A549 (cell line): ENCODE measurements at regions not wholly inside any gene's neighbourhood (a gene's known extent, or its start where the extent isn't known, plus 50 kb on each side); places are given as distances from the start of the nearest gene placed in this dataset.

Experiments used
- ATAC-seq, 2 experiments: fragments of 200-7000 bp in 1 of 2; fragments of >200 bp in 1 of 2; cut with Nextera tagmentation in 1 of 2; cut with Tn5 transposase in 1 of 2; 3 replicates each; pipeline versions ENCODE4 v1.8.0 to v1.9.1; 2018 to 2020; ENCODE audit warnings: mild to moderate bottlenecking in 1 of 2, moderate library complexity in 1 of 2
- CTCF ChIA-PET: fragments of 300-600 bp; sonication (Branson Sonifier 250); formaldehyde crosslinking; extraction: SDS; loops from one replicate; lab custom pipeline; 2021; ENCODE audit warnings: antibody characterized with exemption, inconsistent platforms; lab: Yijun Ruan, JAX
- POLR2A ChIA-PET: fragments of 350-600 bp; formaldehyde crosslinking; extraction: SDS; loops from one replicate; lab custom pipeline; 2021; ENCODE audit warnings: antibody characterized with exemption, inconsistent platforms; lab: Yijun Ruan, JAX
- DNase-seq, 2 experiments: peaks; one replicate each; pipeline versions ENCODE4 v3.0.0 to v3.0.0-alpha.2; 2011 to 2016; ENCODE audit warnings: low read depth in 1 of 2, low spot score in 1 of 2
- FAIRE-seq: peaks from 2 replicates; lab custom pipeline; 2011; peaks lifted over from hg19 to GRCh38; lab: Jason Lieb, UNC
- H3K27ac ChIP-seq, 2 experiments: fragments of >200 bp; sonication (Bioruptor Twin); formaldehyde crosslinking; 3 replicates each; pipeline ENCODE4 v1.5.1; 2016 to 2017
- H3K4me1 ChIP-seq: fragments of >200 bp; sonication (Bioruptor Twin); formaldehyde crosslinking; 3 replicates; pipeline ENCODE4 v1.6.1; 2016
- H3K4me2 ChIP-seq: fragments of >200 bp; sonication (Bioruptor Twin); formaldehyde crosslinking; 3 replicates; pipeline ENCODE4 v1.6.1; 2016
- H3K4me3 ChIP-seq: fragments of >200 bp; sonication (Bioruptor Twin); formaldehyde crosslinking; 3 replicates; pipeline ENCODE4 v1.5.1; 2016
- H3K9me3 ChIP-seq: fragments of >200 bp; sonication (Bioruptor Twin); formaldehyde crosslinking; 3 replicates; pipeline ENCODE4 v1.6.1; 2016
- CBX2 ChIP-seq: fragments of 200-600 bp; sonication (generic); IDR thresholded peaks from 2 replicates; pipeline ENCODE4 v1.6.1; 2016; ENCODE audit warnings: low read depth, mild to moderate bottlenecking, borderline replicate concordance
- CBX8 ChIP-seq: fragments of 200-600 bp; sonication (generic); IDR thresholded peaks from 2 replicates; pipeline ENCODE4 v1.6.1; 2016
- CHD4 ChIP-seq: fragments of 200-600 bp; sonication (generic); IDR thresholded peaks from 2 replicates; pipeline ENCODE4 v1.6.1; 2016; ENCODE audit warnings: antibody characterized with exemption, mild to moderate bottlenecking, borderline replicate concordance
- EHF ChIP-seq: fragments of 250-450 bp; sonication (Bioruptor Pico); IDR thresholded peaks from 2 replicates; pipeline ENCODE4 v1.5.0; 2020; ENCODE audit warnings: mild to moderate bottlenecking
- EHMT2 ChIP-seq: fragments of 200-600 bp; sonication (generic); IDR thresholded peaks from 2 replicates; pipeline ENCODE4 v1.6.1; 2016; ENCODE audit warnings: antibody characterized with exemption, low read depth, mild to moderate bottlenecking, moderate library complexity
- EP300 ChIP-seq, 2 experiments: fragments of >200 bp; sonication (Bioruptor Twin); formaldehyde crosslinking; IDR thresholded peaks; 2 replicates in 1 of 2; 3 replicates in 1 of 2; pipeline ENCODE4 v1.6.1; 2016 to 2017
- FOSL2 ChIP-seq, 2 experiments: fragments of 450-650 bp in 1 of 2; fragments of >200 bp in 1 of 2; sonication (Bioruptor Twin) in 1 of 2; formaldehyde crosslinking; IDR thresholded peaks; 2 replicates each; pipeline versions ENCODE4 v1.5.0 to v1.6.1; 2016 to 2020; ENCODE audit warnings: mild to moderate bottlenecking in 1 of 2, moderate library complexity in 1 of 2
- GATA3 ChIP-seq: IDR thresholded peaks from 2 replicates; pipeline ENCODE4 v1.6.1; 2012; ENCODE audit warnings: borderline replicate concordance
- HEYL ChIP-seq: fragments of 250-450 bp; sonication (Bioruptor Pico); IDR thresholded peaks from 2 replicates; pipeline ENCODE4 v1.8.0; 2021; ENCODE audit warnings: mild to moderate bottlenecking, moderate library complexity
- HOXA7 ChIP-seq: fragments of 250-450 bp; sonication (Bioruptor Pico); IDR thresholded peaks from 2 replicates; pipeline ENCODE4 v1.5.0; 2020; ENCODE audit warnings: mild to moderate bottlenecking, moderate library complexity
- HOXB13 ChIP-seq: fragments of 250-450 bp; sonication (Bioruptor Pico); IDR thresholded peaks from 2 replicates; pipeline ENCODE4 v1.5.0; 2020; ENCODE audit warnings: low read depth, mild to moderate bottlenecking, moderate library complexity
- JUN ChIP-seq, 2 experiments: fragments of >200 bp; sonication (Bioruptor Twin); formaldehyde crosslinking; IDR thresholded peaks; 2 replicates in 1 of 2; 3 replicates in 1 of 2; pipeline ENCODE4 v1.6.1; 2016 to 2017
- MYC ChIP-seq: IDR thresholded peaks from 2 replicates; pipeline ENCODE4 v1.6.1; 2012; ENCODE audit warnings: mild to moderate bottlenecking, inconsistent platforms, low read length, improper control_type of control experiment, borderline replicate concordance
- NPAS2 ChIP-seq: fragments of 250-450 bp; sonication (Bioruptor Pico); IDR thresholded peaks from 2 replicates; pipeline ENCODE4 v1.8.0; 2022; ENCODE audit warnings: mild to moderate bottlenecking, moderate library complexity, borderline replicate concordance
- RARB ChIP-seq: fragments of 250-450 bp; sonication (Bioruptor Pico); IDR thresholded peaks from 2 replicates; pipeline ENCODE4 v1.8.0; 2021; ENCODE audit warnings: mild to moderate bottlenecking, moderate library complexity
- RFX5 ChIP-seq: fragments of 450-650 bp; IDR thresholded peaks from 2 replicates; pipeline ENCODE4 v1.7.1; 2014; ENCODE audit warnings: antibody characterized with exemption, mild to moderate bottlenecking, moderate library complexity
- RNF2 ChIP-seq: fragments of 200-600 bp; sonication (generic); IDR thresholded peaks from 2 replicates; pipeline ENCODE4 v1.6.1; 2016; ENCODE audit warnings: low read depth, mild to moderate bottlenecking, antibody characterized with exemption, moderate library complexity, borderline replicate concordance
- TP53 ChIP-seq: fragments of 250-450 bp; sonication (Bioruptor Pico); IDR thresholded peaks from 2 replicates; pipeline ENCODE4 v1.5.0; 2021; ENCODE audit warnings: mild to moderate bottlenecking, moderate library complexity
- ZFP36 ChIP-seq: fragments of 450-650 bp; IDR thresholded peaks from 2 replicates; pipeline ENCODE4 v1.6.1; 2014; ENCODE audit warnings: borderline replicate concordance; ENCODE audit not compliant: partially characterized antibody
- WGBS: methylation state at CpG from one replicate; pipeline ENCODE4 v1.1.6; 2017; ENCODE audit errors: missing lambda C conversion rate; 5-methylcytosine and 5-hydroxymethylcytosine counted together
- TF ChIP-seq, protein P1 (sequence below): fragments of >200 bp; sonication (Bioruptor Twin); formaldehyde crosslinking; IDR thresholded peaks from 2 replicates; pipeline ENCODE4 v1.6.1; 2016
- TF ChIP-seq, protein P2 (sequence below): fragments of 250-450 bp; sonication (Bioruptor Pico); IDR thresholded peaks from 2 replicates; pipeline ENCODE4 v1.5.0; 2020; ENCODE audit warnings: low read depth, mild to moderate bottlenecking, moderate library complexity
- TF ChIP-seq, protein P3 (sequence below): fragments of 450-650 bp; IDR thresholded peaks from 2 replicates; pipeline ENCODE4 v1.6.1; 2014; ENCODE audit warnings: antibody characterized with exemption
- TF ChIP-seq, protein P4 (sequence below): fragments of >200 bp; sonication (Bioruptor Twin); formaldehyde crosslinking; IDR thresholded peaks from 3 replicates; pipeline ENCODE4 v1.5.1; 2016
- TF ChIP-seq, protein P5 (sequence below): fragments of 200-600 bp; sonication (generic); IDR thresholded peaks from 2 replicates; pipeline ENCODE4 v1.6.1; 2016; ENCODE audit warnings: antibody characterized with exemption, mild to moderate bottlenecking, moderate library complexity

DNA sequence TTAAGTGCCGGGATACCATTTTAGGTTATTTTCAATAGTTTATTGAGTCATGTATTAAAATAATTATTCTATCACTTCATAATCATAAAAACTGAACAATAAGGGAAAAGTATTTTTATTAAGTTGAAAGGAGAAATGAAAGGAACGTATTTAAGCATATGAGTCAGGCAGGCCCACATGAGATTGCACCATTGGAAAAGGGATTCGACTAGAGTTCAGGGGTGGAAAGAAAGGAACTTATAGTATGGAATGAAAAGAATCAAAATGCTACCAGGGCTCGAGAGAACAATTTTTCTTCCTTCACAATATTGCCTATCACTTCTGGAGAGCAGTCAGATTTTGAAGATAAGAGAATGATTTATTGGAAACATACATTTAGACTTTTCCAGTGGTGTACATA, 516.5 kb upstream of the NETO1 start:
- Histone ChIP-seq H3K27ac (no peak overlapping the region), H3K9me3 (no peaks in the 10 kb centered on the region), H3K4me2 (no peak overlapping the region), H3K4me1 (no peaks in the 10 kb centered on the region), H3K4me3 (no peak overlapping the region)
- DNase-seq (no peak), FAIRE-seq (no peak), ATAC-seq (no peak)
- POLR2A ChIA-PET: no interaction called here
- CTCF ChIA-PET: no interaction called here
- TF ChIP-seq MYC: no peak
- no peak for TF ChIP-seq RFX5
- TF ChIP-seq ZFP36: no peak
- TF ChIP-seq, protein P1, sequence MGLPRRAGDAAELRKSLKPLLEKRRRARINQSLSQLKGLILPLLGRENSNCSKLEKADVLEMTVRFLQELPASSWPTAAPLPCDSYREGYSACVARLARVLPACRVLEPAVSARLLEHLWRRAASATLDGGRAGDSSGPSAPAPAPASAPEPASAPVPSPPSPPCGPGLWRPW: no peak
- no peak for TF ChIP-seq TP53 (CRISPR knock-in tag)
- TF ChIP-seq CHD4: no peak
- TF ChIP-seq CBX2: no peak
- 60% methylated on average over 4 of the region's 4 CpGs for WGBS

DNA sequence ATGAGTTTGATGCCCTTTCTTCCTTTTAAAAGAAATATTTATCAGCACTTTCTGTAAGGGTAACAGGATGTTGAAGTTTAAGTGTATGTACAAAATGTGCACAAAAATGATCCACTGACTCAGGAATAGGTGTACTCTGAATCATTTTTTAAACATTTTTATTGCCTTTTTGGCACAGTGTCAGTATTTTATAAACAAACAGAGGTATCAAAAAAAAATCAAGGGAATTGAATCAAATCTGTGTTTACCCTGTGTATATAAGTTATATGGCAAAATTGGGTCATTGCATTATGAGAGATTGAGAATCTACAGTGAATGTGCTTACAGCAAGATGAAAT, 513.9 kb upstream of the NETO1 start:
- Histone ChIP-seq H3K4me1 (no peaks in the 10 kb centered on the region), H3K4me3 (no peak overlapping the region), H3K4me2 (no peak overlapping the region), H3K9me3 (no peaks in the 10 kb centered on the region)
- POLR2A ChIA-PET: no interaction called here
- FAIRE-seq (no peak), DNase-seq (no peak)
- CTCF ChIA-PET: no interaction called here
- TF ChIP-seq, protein P2, sequence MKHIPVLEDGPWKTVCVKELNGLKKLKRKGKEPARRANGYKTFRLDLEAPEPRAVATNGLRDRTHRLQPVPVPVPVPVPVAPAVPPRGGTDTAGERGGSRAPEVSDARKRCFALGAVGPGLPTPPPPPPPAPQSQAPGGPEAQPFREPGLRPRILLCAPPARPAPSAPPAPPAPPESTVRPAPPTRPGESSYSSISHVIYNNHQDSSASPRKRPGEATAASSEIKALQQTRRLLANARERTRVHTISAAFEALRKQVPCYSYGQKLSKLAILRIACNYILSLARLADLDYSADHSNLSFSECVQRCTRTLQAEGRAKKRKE (CRISPR knock-in tag): no peak
- TF ChIP-seq, protein P3, sequence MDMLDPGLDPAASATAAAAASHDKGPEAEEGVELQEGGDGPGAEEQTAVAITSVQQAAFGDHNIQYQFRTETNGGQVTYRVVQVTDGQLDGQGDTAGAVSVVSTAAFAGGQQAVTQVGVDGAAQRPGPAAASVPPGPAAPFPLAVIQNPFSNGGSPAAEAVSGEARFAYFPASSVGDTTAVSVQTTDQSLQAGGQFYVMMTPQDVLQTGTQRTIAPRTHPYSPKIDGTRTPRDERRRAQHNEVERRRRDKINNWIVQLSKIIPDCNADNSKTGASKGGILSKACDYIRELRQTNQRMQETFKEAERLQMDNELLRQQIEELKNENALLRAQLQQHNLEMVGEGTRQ: no peak
- TF ChIP-seq EHF (no peak), CBX2 (no peak), EHMT2 (no peak), JUN (IDR thresholded peaks at IDR 0.05) (no peak), NPAS2 (CRISPR knock-in tag) (no peak)
- TF ChIP-seq, protein P1: no peak
- TF ChIP-seq, all 56 proteins: peak for 0
- H3K27ac ChIP-seq: no peak overlapping the region
- ATAC-seq: no peak

DNA sequence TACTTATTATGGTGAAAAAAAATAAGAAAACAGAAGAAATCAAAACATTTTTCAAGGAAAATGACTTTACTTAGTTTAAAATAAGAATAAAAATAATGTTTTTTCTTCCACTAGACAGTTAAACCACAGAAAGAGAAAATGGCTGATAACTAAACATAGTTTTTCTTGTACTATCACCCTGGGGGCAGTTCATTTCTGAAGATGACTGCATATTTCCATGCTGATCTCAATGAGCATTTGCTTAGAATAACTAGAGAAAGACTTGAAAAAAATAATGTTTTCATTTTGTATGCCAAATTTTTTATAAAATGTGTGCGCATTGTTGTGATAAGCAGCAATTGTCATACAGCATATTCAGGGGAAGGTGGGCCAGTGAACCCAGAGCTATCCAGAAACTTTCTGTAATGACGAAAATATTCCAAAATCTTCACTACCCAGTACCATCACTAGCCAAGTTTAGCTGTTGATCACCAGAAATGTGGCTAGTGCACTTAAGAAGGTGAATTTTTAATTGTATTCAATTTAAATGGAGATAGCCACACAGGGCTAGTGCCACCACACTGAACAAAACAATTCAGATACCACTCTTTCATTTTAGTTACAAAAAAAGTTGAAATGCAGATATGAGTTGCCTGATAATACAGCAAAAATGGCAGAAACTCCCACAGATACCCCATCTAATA, 513.4 kb upstream of the NETO1 start:
- no peak overlapping the region for H3K4me2 ChIP-seq
- ChIA-PET CTCF (no interaction called here), POLR2A (no interaction called here)
- no peak for ATAC-seq
- H3K27ac ChIP-seq: no peak overlapping the region
- no peak for DNase-seq
- H3K4me3 ChIP-seq: no peak overlapping the region
- WGBS: 68% methylated on average over 2 of the region's 2 CpGs
- H3K4me1 ChIP-seq: no peaks in the 10 kb centered on the region
- FAIRE-seq: no peak
- H3K9me3 ChIP-seq: no peaks in the 10 kb centered on the region
- no peak for TF ChIP-seq RNF2
- TF ChIP-seq CHD4: no peak
- TF ChIP-seq EHMT2: no peak
- TF ChIP-seq HOXA7 (CRISPR knock-in tag): no peak
- no peak for TF ChIP-seq EP300 (IDR thresholded peaks at IDR 0.05)
- TF ChIP-seq, protein P1: no peak
- TF ChIP-seq, protein P4, sequence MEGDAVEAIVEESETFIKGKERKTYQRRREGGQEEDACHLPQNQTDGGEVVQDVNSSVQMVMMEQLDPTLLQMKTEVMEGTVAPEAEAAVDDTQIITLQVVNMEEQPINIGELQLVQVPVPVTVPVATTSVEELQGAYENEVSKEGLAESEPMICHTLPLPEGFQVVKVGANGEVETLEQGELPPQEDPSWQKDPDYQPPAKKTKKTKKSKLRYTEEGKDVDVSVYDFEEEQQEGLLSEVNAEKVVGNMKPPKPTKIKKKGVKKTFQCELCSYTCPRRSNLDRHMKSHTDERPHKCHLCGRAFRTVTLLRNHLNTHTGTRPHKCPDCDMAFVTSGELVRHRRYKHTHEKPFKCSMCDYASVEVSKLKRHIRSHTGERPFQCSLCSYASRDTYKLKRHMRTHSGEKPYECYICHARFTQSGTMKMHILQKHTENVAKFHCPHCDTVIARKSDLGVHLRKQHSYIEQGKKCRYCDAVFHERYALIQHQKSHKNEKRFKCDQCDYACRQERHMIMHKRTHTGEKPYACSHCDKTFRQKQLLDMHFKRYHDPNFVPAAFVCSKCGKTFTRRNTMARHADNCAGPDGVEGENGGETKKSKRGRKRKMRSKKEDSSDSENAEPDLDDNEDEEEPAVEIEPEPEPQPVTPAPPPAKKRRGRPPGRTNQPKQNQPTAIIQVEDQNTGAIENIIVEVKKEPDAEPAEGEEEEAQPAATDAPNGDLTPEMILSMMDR: no peak
- TF ChIP-seq NPAS2 (CRISPR knock-in tag): no peak
- no peak for TF ChIP-seq HOXB13 (CRISPR knock-in tag)
- TF ChIP-seq GATA3: no peak
- no peak for TF ChIP-seq CBX2
- TF ChIP-seq, protein P5, sequence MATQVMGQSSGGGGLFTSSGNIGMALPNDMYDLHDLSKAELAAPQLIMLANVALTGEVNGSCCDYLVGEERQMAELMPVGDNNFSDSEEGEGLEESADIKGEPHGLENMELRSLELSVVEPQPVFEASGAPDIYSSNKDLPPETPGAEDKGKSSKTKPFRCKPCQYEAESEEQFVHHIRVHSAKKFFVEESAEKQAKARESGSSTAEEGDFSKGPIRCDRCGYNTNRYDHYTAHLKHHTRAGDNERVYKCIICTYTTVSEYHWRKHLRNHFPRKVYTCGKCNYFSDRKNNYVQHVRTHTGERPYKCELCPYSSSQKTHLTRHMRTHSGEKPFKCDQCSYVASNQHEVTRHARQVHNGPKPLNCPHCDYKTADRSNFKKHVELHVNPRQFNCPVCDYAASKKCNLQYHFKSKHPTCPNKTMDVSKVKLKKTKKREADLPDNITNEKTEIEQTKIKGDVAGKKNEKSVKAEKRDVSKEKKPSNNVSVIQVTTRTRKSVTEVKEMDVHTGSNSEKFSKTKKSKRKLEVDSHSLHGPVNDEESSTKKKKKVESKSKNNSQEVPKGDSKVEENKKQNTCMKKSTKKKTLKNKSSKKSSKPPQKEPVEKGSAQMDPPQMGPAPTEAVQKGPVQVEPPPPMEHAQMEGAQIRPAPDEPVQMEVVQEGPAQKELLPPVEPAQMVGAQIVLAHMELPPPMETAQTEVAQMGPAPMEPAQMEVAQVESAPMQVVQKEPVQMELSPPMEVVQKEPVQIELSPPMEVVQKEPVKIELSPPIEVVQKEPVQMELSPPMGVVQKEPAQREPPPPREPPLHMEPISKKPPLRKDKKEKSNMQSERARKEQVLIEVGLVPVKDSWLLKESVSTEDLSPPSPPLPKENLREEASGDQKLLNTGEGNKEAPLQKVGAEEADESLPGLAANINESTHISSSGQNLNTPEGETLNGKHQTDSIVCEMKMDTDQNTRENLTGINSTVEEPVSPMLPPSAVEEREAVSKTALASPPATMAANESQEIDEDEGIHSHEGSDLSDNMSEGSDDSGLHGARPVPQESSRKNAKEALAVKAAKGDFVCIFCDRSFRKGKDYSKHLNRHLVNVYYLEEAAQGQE: no peak
- TF ChIP-seq HEYL (CRISPR knock-in tag): no peak
- TF ChIP-seq RARB: no peak
- TF ChIP-seq FOSL2 (IDR thresholded peaks at IDR 0.05): no peak
- TF ChIP-seq FOSL2 (CRISPR knock-in tag; IDR thresholded peaks at IDR 0.05): no peak
- TF ChIP-seq CBX8: no peak
